ENCODE measurements at regions not wholly inside any gene's neighbourhood (a gene's known extent, or its start where the extent isn't known, plus 50 kb on each side); places are given as distances from the start of the nearest gene placed in this dataset.
A peak's percentile ranks its signal among the peaks of the same experiment; 100 is the strongest.

DNA sequence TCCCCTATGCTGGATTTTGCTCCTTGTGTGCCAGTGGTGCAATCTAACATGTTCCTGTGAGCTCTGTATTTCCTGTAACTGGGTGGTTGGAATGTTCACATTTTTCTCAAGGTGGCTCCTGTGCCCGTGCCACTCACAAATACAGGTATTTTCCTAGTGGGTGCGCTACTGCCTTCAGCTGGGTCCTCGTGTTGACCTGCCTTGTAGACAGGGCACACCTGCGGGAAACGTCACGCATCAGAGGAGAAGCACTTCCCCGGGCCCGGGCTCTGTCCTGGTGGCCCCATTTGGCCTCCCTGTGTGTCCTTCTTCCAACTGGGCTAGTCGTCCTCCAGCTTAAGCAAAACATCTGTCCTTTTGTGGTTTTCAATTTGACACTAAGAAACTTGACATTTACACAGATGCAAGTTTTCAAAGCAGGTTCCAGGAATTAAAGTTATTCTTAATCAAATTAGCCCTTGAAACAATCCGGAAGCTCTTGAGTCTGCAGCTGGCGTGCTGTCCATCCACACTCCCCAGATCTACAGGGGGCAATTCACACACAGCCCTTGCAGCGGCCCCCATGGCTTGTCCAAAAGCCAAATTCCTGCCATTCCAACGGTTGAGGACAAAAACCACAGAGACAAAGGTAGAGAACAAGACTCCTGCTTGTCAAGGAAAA is 275.1 kb downstream of the CDC5L start (continued):
- TF ChIP-seq, protein P1, sequence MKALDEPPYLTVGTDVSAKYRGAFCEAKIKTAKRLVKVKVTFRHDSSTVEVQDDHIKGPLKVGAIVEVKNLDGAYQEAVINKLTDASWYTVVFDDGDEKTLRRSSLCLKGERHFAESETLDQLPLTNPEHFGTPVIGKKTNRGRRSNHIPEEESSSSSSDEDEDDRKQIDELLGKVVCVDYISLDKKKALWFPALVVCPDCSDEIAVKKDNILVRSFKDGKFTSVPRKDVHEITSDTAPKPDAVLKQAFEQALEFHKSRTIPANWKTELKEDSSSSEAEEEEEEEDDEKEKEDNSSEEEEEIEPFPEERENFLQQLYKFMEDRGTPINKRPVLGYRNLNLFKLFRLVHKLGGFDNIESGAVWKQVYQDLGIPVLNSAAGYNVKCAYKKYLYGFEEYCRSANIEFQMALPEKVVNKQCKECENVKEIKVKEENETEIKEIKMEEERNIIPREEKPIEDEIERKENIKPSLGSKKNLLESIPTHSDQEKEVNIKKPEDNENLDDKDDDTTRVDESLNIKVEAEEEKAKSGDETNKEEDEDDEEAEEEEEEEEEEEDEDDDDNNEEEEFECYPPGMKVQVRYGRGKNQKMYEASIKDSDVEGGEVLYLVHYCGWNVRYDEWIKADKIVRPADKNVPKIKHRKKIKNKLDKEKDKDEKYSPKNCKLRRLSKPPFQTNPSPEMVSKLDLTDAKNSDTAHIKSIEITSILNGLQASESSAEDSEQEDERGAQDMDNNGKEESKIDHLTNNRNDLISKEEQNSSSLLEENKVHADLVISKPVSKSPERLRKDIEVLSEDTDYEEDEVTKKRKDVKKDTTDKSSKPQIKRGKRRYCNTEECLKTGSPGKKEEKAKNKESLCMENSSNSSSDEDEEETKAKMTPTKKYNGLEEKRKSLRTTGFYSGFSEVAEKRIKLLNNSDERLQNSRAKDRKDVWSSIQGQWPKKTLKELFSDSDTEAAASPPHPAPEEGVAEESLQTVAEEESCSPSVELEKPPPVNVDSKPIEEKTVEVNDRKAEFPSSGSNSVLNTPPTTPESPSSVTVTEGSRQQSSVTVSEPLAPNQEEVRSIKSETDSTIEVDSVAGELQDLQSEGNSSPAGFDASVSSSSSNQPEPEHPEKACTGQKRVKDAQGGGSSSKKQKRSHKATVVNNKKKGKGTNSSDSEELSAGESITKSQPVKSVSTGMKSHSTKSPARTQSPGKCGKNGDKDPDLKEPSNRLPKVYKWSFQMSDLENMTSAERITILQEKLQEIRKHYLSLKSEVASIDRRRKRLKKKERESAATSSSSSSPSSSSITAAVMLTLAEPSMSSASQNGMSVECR (CRISPR knock-in tag; IDR thresholded peaks at IDR 0.05; ENCODE audit: borderline replicate concordance): no peak
- no peak for TF ChIP-seq ZNF396 (CRISPR knock-in tag; IDR thresholded peaks at IDR 0.05; ENCODE audit: borderline replicate concordance)
- no peak for TF ChIP-seq GABPB1 (CRISPR knock-in tag; IDR thresholded peaks at IDR 0.05)
- no peak for TF ChIP-seq CBFB (CRISPR knock-in tag; IDR thresholded peaks at IDR 0.05; ENCODE audit: low read depth)
- TF ChIP-seq, protein P2, sequence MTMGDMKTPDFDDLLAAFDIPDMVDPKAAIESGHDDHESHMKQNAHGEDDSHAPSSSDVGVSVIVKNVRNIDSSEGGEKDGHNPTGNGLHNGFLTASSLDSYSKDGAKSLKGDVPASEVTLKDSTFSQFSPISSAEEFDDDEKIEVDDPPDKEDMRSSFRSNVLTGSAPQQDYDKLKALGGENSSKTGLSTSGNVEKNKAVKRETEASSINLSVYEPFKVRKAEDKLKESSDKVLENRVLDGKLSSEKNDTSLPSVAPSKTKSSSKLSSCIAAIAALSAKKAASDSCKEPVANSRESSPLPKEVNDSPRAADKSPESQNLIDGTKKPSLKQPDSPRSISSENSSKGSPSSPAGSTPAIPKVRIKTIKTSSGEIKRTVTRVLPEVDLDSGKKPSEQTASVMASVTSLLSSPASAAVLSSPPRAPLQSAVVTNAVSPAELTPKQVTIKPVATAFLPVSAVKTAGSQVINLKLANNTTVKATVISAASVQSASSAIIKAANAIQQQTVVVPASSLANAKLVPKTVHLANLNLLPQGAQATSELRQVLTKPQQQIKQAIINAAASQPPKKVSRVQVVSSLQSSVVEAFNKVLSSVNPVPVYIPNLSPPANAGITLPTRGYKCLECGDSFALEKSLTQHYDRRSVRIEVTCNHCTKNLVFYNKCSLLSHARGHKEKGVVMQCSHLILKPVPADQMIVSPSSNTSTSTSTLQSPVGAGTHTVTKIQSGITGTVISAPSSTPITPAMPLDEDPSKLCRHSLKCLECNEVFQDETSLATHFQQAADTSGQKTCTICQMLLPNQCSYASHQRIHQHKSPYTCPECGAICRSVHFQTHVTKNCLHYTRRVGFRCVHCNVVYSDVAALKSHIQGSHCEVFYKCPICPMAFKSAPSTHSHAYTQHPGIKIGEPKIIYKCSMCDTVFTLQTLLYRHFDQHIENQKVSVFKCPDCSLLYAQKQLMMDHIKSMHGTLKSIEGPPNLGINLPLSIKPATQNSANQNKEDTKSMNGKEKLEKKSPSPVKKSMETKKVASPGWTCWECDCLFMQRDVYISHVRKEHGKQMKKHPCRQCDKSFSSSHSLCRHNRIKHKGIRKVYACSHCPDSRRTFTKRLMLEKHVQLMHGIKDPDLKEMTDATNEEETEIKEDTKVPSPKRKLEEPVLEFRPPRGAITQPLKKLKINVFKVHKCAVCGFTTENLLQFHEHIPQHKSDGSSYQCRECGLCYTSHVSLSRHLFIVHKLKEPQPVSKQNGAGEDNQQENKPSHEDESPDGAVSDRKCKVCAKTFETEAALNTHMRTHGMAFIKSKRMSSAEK (CRISPR knock-in tag; IDR thresholded peaks at IDR 0.05; ENCODE audit: borderline replicate concordance): peak; percentile 85
- peak; percentile 95; the same call in 1 of the 2 replicates for TF ChIP-seq TEAD1 (CRISPR knock-in tag; IDR thresholded peaks at IDR 0.05)
- TF ChIP-seq, protein P3, sequence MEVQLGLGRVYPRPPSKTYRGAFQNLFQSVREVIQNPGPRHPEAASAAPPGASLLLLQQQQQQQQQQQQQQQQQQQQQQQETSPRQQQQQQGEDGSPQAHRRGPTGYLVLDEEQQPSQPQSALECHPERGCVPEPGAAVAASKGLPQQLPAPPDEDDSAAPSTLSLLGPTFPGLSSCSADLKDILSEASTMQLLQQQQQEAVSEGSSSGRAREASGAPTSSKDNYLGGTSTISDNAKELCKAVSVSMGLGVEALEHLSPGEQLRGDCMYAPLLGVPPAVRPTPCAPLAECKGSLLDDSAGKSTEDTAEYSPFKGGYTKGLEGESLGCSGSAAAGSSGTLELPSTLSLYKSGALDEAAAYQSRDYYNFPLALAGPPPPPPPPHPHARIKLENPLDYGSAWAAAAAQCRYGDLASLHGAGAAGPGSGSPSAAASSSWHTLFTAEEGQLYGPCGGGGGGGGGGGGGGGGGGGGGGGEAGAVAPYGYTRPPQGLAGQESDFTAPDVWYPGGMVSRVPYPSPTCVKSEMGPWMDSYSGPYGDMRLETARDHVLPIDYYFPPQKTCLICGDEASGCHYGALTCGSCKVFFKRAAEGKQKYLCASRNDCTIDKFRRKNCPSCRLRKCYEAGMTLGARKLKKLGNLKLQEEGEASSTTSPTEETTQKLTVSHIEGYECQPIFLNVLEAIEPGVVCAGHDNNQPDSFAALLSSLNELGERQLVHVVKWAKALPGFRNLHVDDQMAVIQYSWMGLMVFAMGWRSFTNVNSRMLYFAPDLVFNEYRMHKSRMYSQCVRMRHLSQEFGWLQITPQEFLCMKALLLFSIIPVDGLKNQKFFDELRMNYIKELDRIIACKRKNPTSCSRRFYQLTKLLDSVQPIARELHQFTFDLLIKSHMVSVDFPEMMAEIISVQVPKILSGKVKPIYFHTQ (CRISPR knock-in tag; IDR thresholded peaks at IDR 0.05): 0 out of 2 replicates have a peak, but pooled peaks have one; percentile 39

GRCh38 chr6:44663860-44664634 is 276.5 kb downstream of the CDC5L start:
- DNase-seq (ENCODE audit: low spot score) (no peak), ATAC-seq (no peak)
- Mint-ChIP-seq H3K9me3 (no peaks in the 10 kb centered on the region; the same call in 1 of the 2 replicates), H3K27me3 (ENCODE audit: low read depth) (no peaks in the 10 kb centered on the region; the same call in 1 of the 2 replicates), H3K27ac (peak overlapping the region; percentile 97), H3K4me1 (peaks cover 88% of the 10 kb centered on the region), H3K4me3 (no peak overlapping the region), H3K36me3 (no peaks in the 10 kb centered on the region)
- ChIA-PET CTCF (interaction anchor here (1.0 to 6.0 kb wide), 6 partner anchors 8 to 188 kb away, joined by 3 to 38 read pairs (median 6); no protein-coding TSS in a partner anchor), POLR2A (interaction anchor here (0.6 kb wide), 1 partner anchor 197 kb away, joined by 3 read pairs; no protein-coding TSS in a partner anchor)
- no peak for TF ChIP-seq FOXK1 (CRISPR knock-in tag; IDR thresholded peaks at IDR 0.05)
- TF ChIP-seq GABPB1 (CRISPR knock-in tag; IDR thresholded peaks at IDR 0.05): no peak
- TF ChIP-seq, protein P1 (CRISPR knock-in tag; IDR thresholded peaks at IDR 0.05; ENCODE audit: borderline replicate concordance): no peak
- no peak for TF ChIP-seq CTCF (IDR thresholded peaks at IDR 0.05)
- no peak for TF ChIP-seq E2F5 (CRISPR knock-in tag; IDR thresholded peaks at IDR 0.05)
- TF ChIP-seq SP1 (CRISPR knock-in tag; conservative IDR thresholded peaks at IDR 0.05): no peak
